Stimulated activated naive CD8-positive, alpha-beta T cell treated with anti-CD3 and anti-CD28 coated beads, Interleukin-15, Interleukin-2, amounts not matched to agents 100 ng/mL and 50 ng/mL, for 24 hours (primary cell): ENCODE measurements at regions not wholly inside any gene's neighbourhood (a gene's known extent, or its start where the extent isn't known, plus 50 kb on each side); places are given as distances from the start of the nearest gene placed in this dataset.

Source experiments
- H3K27ac Mint-ChIP-seq: one replicate; pipeline ENCODE4 v1.8.0; 2021; ENCODE audit warnings: mild to moderate bottlenecking, mixed read lengths
- H3K27me3 Mint-ChIP-seq: one replicate; pipeline ENCODE4 v1.8.0; 2021; ENCODE audit warnings: mixed read lengths
- H3K36me3 Mint-ChIP-seq: one replicate; pipeline ENCODE4 v1.8.0; 2021; ENCODE audit warnings: low read depth, mixed read lengths
- H3K4me1 Mint-ChIP-seq: one replicate; pipeline ENCODE4 v1.8.0; 2021; ENCODE audit warnings: low read depth, mixed read lengths
- H3K4me3 Mint-ChIP-seq: one replicate; pipeline ENCODE4 v1.8.0; 2021; ENCODE audit warnings: mild to moderate bottlenecking, mixed read lengths
- H3K9me3 Mint-ChIP-seq: one replicate; pipeline ENCODE4 v1.8.0; 2021; ENCODE audit warnings: mixed read lengths

- Mint-ChIP-seq H3K27ac (peak overlapping the region; percentile 50), H3K4me1 (peaks cover 51% of the 10 kb centered on the region), H3K4me3 (peak overlapping the region; percentile 3)
Measured at GRCh38 chr3:18643281-18643680, 218.1 kb upstream of the SATB1 start.

GRCh38 chr3:18641916-18642315 lies 216.8 kb upstream of the SATB1 start:
- H3K27me3 Mint-ChIP-seq: no peaks in the 10 kb centered on the region
- no peak overlapping the region for H3K27ac Mint-ChIP-seq
- peaks cover 19% of the 10 kb centered on the region for H3K9me3 Mint-ChIP-seq
- H3K4me1 Mint-ChIP-seq: peaks cover 45% of the 10 kb centered on the region
- no peak overlapping the region for H3K4me3 Mint-ChIP-seq
- H3K36me3 Mint-ChIP-seq: peaks cover 3% of the 10 kb centered on the region

More at GRCh38 chr3:18643281-18643680, 218.1 kb upstream of the SATB1 start:
- Mint-ChIP-seq H3K27me3 (no peaks in the 10 kb centered on the region), H3K36me3 (peaks cover 3% of the 10 kb centered on the region), H3K9me3 (peaks cover 13% of the 10 kb centered on the region)

- H3K27me3 Mint-ChIP-seq: no peaks in the 10 kb centered on the region
- H3K9me3 Mint-ChIP-seq: peaks cover 6% of the 10 kb centered on the region
- H3K27ac Mint-ChIP-seq: no peak overlapping the region
- no peak overlapping the region for H3K4me3 Mint-ChIP-seq
- no peaks in the 10 kb centered on the region for H3K4me1 Mint-ChIP-seq
- no peaks in the 10 kb centered on the region for H3K36me3 Mint-ChIP-seq
Measured at GRCh38 chr3:18635215-18635614, 210.1 kb upstream of the SATB1 start.

- H3K9me3 Mint-ChIP-seq: peaks cover 6% of the 10 kb centered on the region
- H3K4me1 Mint-ChIP-seq: no peaks in the 10 kb centered on the region
- H3K36me3 Mint-ChIP-seq: no peaks in the 10 kb centered on the region
- no peak overlapping the region for H3K27ac Mint-ChIP-seq
- no peaks in the 10 kb centered on the region for H3K27me3 Mint-ChIP-seq
- no peak overlapping the region for H3K4me3 Mint-ChIP-seq
Measured at GRCh38 chr3:18634461-18634860, 209.3 kb upstream of the SATB1 start.

GRCh38 chr3:18633002-18633401 lies 207.9 kb upstream of the SATB1 start:
- Mint-ChIP-seq H3K4me1 (no peaks in the 10 kb centered on the region), H3K36me3 (no peaks in the 10 kb centered on the region), H3K27ac (no peak overlapping the region), H3K4me3 (no peak overlapping the region), H3K27me3 (no peaks in the 10 kb centered on the region), H3K9me3 (peaks cover 5% of the 10 kb centered on the region)

- Mint-ChIP-seq H3K4me3 (no peak overlapping the region), H3K4me1 (no peaks in the 10 kb centered on the region), H3K27me3 (no peaks in the 10 kb centered on the region), H3K36me3 (no peaks in the 10 kb centered on the region), H3K9me3 (no peaks in the 10 kb centered on the region), H3K27ac (no peak overlapping the region)
Measured at GRCh38 chr3:18630295-18630694, 205.2 kb upstream of the SATB1 start.

GRCh38 chr3:18625085-18625484 lies 199.9 kb upstream of the SATB1 start:
- Mint-ChIP-seq H3K9me3 (no peaks in the 10 kb centered on the region), H3K36me3 (no peaks in the 10 kb centered on the region), H3K27me3 (no peaks in the 10 kb centered on the region), H3K4me1 (peaks cover 7% of the 10 kb centered on the region), H3K4me3 (no peak overlapping the region), H3K27ac (no peak overlapping the region)

- Mint-ChIP-seq H3K4me3 (no peak overlapping the region), H3K27me3 (no peaks in the 10 kb centered on the region), H3K9me3 (no peaks in the 10 kb centered on the region), H3K36me3 (no peaks in the 10 kb centered on the region), H3K4me1 (peaks cover 7% of the 10 kb centered on the region), H3K27ac (no peak overlapping the region)
Measured at GRCh38 chr3:18623220-18623619, 198.1 kb upstream of the SATB1 start.

GRCh38 chr3:18618723-18619122 lies 193.6 kb upstream of the SATB1 start:
- no peaks in the 10 kb centered on the region for H3K4me1 Mint-ChIP-seq

GRCh38 chr3:18611991-18612390 lies 186.9 kb upstream of the SATB1 start:
- Mint-ChIP-seq H3K27me3 (no peaks in the 10 kb centered on the region), H3K36me3 (no peaks in the 10 kb centered on the region), H3K4me1 (no peaks in the 10 kb centered on the region), H3K9me3 (no peaks in the 10 kb centered on the region), H3K4me3 (no peak overlapping the region), H3K27ac (no peak overlapping the region)

More at GRCh38 chr3:18618723-18619122, 193.6 kb upstream of the SATB1 start:
- Mint-ChIP-seq H3K27ac (no peak overlapping the region), H3K4me3 (no peak overlapping the region), H3K36me3 (no peaks in the 10 kb centered on the region), H3K9me3 (no peaks in the 10 kb centered on the region), H3K27me3 (no peaks in the 10 kb centered on the region)

GRCh38 chr3:18609187-18609586 lies 184.0 kb upstream of the SATB1 start:
- Mint-ChIP-seq H3K9me3 (no peaks in the 10 kb centered on the region), H3K4me1 (no peaks in the 10 kb centered on the region), H3K4me3 (no peak overlapping the region), H3K27ac (no peak overlapping the region), H3K27me3 (no peaks in the 10 kb centered on the region), H3K36me3 (no peaks in the 10 kb centered on the region)

- Mint-ChIP-seq H3K4me1 (no peaks in the 10 kb centered on the region), H3K27me3 (no peaks in the 10 kb centered on the region), H3K27ac (no peak overlapping the region), H3K9me3 (peaks cover 22% of the 10 kb centered on the region), H3K36me3 (no peaks in the 10 kb centered on the region), H3K4me3 (no peak overlapping the region)
Measured at GRCh38 chr3:18597919-18598318, 172.8 kb upstream of the SATB1 start.

- H3K4me1 Mint-ChIP-seq: no peaks in the 10 kb centered on the region
- no peaks in the 10 kb centered on the region for H3K36me3 Mint-ChIP-seq
- H3K9me3 Mint-ChIP-seq: peaks cover 6% of the 10 kb centered on the region
- H3K27me3 Mint-ChIP-seq: no peaks in the 10 kb centered on the region
- no peak overlapping the region for H3K27ac Mint-ChIP-seq
- no peak overlapping the region for H3K4me3 Mint-ChIP-seq
Measured at GRCh38 chr3:18593231-18593630, 168.1 kb upstream of the SATB1 start.

GRCh38 chr3:18591120-18591519 lies 166.0 kb upstream of the SATB1 start:
- no peaks in the 10 kb centered on the region for H3K4me1 Mint-ChIP-seq
- no peaks in the 10 kb centered on the region for H3K36me3 Mint-ChIP-seq
- no peaks in the 10 kb centered on the region for H3K9me3 Mint-ChIP-seq
- H3K27me3 Mint-ChIP-seq: no peaks in the 10 kb centered on the region
- no peak overlapping the region for H3K4me3 Mint-ChIP-seq
- H3K27ac Mint-ChIP-seq: no peak overlapping the region

- peaks cover 7% of the 10 kb centered on the region for H3K9me3 Mint-ChIP-seq
- no peak overlapping the region for H3K4me3 Mint-ChIP-seq
- peaks cover 9% of the 10 kb centered on the region for H3K4me1 Mint-ChIP-seq
- H3K27ac Mint-ChIP-seq: no peak overlapping the region
- H3K36me3 Mint-ChIP-seq: no peaks in the 10 kb centered on the region
- H3K27me3 Mint-ChIP-seq: no peaks in the 10 kb centered on the region
Measured at GRCh38 chr3:18586076-18586475, 160.9 kb upstream of the SATB1 start.

GRCh38 chr3:18585004-18585968 lies 160.1 kb upstream of the SATB1 start:
- Mint-ChIP-seq H3K4me1 (peaks cover 9% of the 10 kb centered on the region), H3K4me3 (no peak overlapping the region), H3K27ac (no peak overlapping the region)

More at GRCh38 chr3:18585004-18585968, 160.1 kb upstream of the SATB1 start:
- Mint-ChIP-seq H3K36me3 (no peaks in the 10 kb centered on the region), H3K27me3 (no peaks in the 10 kb centered on the region), H3K9me3 (peaks cover 7% of the 10 kb centered on the region)
